H1 (cell line): ENCODE measurements at regions not wholly inside any gene's neighbourhood (a gene's known extent, or its start where the extent isn't known, plus 50 kb on each side); places are given as distances from the start of the nearest gene placed in this dataset.

Source experiments
- TCF12 ChIP-seq: IDR thresholded peaks from 2 replicates; pipeline ENCODE4 v1.6.1; 2011; ENCODE audit warnings: low read depth, mild to moderate bottlenecking, low read length

DNA sequence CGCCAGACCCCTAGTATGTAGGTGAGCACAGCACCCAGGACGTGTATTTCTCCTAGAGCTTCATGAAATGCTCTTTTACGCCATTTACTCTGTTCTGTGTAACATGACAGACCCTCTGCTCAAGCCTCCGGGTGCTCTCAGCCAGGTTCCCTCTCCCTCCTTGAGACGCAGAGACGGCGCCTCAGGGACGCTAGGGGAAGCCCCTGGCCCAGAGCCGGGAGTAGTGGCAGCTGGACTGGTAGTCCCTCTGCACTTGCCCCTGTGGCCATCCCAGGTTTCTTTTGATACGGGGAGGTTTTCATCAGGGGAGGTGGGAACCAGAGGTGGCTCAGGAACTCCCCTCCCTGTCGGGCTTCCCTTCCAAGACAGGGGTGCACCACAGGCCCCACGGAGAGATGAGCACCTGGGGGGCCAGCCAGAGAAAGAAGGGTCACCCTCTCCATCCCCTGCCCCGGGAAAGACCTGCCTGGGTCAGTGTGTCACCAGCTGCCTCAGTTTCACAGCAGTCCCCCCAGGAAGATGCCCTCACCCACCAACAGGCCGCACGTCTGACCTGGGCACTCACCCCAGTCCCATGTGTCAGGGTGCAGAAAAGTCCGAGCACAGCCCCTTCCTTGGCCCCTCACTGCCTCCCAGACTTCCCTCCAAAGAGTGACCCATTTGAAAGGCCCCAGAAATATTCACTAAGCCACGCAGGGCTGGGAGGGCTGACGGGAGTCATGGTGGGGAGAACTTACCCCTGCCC is 58.1 kb upstream of the AFDN start (continued):
- no peak for TF ChIP-seq TCF12
